ENCODE measurements at regions not wholly inside any gene's neighbourhood (a gene's known extent, or its start where the extent isn't known, plus 50 kb on each side); places are given as distances from the start of the nearest gene placed in this dataset.

DNA sequence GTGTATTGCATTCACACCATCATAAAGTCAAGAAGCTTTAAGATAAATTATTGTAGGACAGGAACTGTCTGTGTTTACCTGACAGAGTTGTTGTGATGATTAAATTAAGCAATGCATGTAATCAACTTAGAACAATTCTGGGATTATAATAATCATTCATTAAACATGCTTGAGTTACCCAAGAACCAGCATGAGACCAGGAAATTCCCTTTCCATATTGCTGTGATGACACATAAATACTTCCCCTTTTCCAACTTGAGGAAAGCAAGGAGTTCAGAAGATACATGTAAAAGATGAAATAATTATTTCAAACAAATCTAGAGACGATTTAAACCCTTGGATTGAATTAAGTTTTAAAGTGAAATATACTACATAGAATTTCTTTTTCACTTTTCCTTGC is 404.4 kb downstream of the GJA1 start:
- TF ChIP-seq, protein P1, sequence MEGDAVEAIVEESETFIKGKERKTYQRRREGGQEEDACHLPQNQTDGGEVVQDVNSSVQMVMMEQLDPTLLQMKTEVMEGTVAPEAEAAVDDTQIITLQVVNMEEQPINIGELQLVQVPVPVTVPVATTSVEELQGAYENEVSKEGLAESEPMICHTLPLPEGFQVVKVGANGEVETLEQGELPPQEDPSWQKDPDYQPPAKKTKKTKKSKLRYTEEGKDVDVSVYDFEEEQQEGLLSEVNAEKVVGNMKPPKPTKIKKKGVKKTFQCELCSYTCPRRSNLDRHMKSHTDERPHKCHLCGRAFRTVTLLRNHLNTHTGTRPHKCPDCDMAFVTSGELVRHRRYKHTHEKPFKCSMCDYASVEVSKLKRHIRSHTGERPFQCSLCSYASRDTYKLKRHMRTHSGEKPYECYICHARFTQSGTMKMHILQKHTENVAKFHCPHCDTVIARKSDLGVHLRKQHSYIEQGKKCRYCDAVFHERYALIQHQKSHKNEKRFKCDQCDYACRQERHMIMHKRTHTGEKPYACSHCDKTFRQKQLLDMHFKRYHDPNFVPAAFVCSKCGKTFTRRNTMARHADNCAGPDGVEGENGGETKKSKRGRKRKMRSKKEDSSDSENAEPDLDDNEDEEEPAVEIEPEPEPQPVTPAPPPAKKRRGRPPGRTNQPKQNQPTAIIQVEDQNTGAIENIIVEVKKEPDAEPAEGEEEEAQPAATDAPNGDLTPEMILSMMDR (IDR thresholded peaks at IDR 0.05), result no peak
- TF ChIP-seq EP300 (IDR thresholded peaks at IDR 0.05; ENCODE audit: low read depth), result no peak

All from transverse colon (tissue), 3 donors.